ENCODE measurements at regions not wholly inside any gene's neighbourhood (a gene's known extent, or its start where the extent isn't known, plus 50 kb on each side); places are given as distances from the start of the nearest gene placed in this dataset.

DNA sequence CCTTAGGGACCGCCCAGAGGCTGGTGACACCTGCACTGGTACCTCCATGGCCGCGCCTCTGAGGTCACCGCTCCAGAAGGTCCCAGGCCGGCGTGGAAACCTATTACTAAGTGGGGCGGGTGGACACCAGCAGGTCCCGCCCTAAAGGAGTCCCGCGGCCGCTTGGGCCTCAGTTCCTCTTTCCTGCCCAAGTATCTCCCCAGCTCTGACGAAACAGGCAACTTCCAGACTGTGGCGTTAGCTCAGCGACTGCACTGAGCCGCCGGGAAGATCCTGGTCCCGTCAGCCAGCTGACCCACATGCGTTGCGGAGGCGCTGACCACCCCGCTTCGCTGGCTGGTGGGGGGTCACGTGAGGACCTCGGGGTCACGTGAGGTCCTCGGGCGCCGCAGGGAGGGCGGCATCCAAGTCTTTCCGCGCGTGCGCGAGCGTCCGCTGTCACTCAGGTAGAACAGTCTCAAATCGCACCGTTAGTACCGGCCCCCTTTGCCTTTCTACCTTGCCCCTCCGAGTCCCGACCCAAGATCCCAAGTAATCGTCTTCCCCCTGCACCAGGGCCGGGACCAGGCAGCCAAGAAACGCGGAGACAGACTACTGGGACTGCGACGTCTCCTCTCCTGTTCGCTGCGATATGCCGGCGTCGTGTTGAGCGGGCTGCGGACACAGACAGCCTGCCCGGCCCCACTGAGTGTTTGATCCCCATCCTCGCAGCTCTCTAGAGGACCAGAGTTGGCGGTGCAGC is 53.7 kb upstream of the KDM4C start (continued):
- TF ChIP-seq SALL1 (CRISPR knock-in tag; IDR thresholded peaks at IDR 0.05) (peak; percentile 74), TBX2 (CRISPR knock-in tag; IDR thresholded peaks at IDR 0.05; ENCODE audit: borderline replicate concordance) (peak; percentile 19; the same call in 1 of the 2 replicates), ZNF260 (CRISPR knock-in tag; IDR thresholded peaks at IDR 0.05; ENCODE audit: borderline replicate concordance, low read depth) (no peak), LCORL (IDR thresholded peaks at IDR 0.05) (no peak), LCORL (CRISPR knock-in tag; IDR thresholded peaks at IDR 0.05) (no peak), RFX1 (IDR thresholded peaks at IDR 0.05) (no peak), RXRB (CRISPR knock-in tag; IDR thresholded peaks at IDR 0.05; ENCODE audit: borderline replicate concordance) (peak; percentile 70; the same call in 1 of the 2 replicates), RORA (CRISPR knock-in tag; IDR thresholded peaks at IDR 0.05) (no peak), ZFP36 (IDR thresholded peaks at IDR 0.05; ENCODE audit: borderline replicate concordance, low read depth, low read length, partially characterized antibody) (no peak), TSC22D2 (CRISPR knock-in tag; IDR thresholded peaks at IDR 0.05; ENCODE audit: borderline replicate concordance) (peak; percentile 58; the same call in 1 of the 2 replicates), ATRX (CRISPR knock-in tag; IDR thresholded peaks at IDR 0.05; ENCODE audit: borderline replicate concordance) (no peak), MYC (CRISPR knock-in tag; IDR thresholded peaks at IDR 0.05; ENCODE audit: borderline replicate concordance) (peak; percentile 80; the same call in 1 of the 2 replicates), SNAPC2 (CRISPR knock-in tag; IDR thresholded peaks at IDR 0.05) (no peak), SRY (CRISPR knock-in tag; IDR thresholded peaks at IDR 0.05) (no peak), ZNF235 (CRISPR knock-in tag; IDR thresholded peaks at IDR 0.05; ENCODE audit: borderline replicate concordance) (no peak), FOXA3 (CRISPR knock-in tag; IDR thresholded peaks at IDR 0.05) (no peak), AGO2 (optimal IDR thresholded peaks at IDR 0.05; ENCODE audit: low read depth, low read length) (peak; percentile 37)
- TF ChIP-seq, protein P1, sequence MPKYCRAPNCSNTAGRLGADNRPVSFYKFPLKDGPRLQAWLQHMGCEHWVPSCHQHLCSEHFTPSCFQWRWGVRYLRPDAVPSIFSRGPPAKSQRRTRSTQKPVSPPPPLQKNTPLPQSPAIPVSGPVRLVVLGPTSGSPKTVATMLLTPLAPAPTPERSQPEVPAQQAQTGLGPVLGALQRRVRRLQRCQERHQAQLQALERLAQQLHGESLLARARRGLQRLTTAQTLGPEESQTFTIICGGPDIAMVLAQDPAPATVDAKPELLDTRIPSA (CRISPR knock-in tag; IDR thresholded peaks at IDR 0.05; ENCODE audit: borderline replicate concordance): no peak
- TF ChIP-seq, protein P2, sequence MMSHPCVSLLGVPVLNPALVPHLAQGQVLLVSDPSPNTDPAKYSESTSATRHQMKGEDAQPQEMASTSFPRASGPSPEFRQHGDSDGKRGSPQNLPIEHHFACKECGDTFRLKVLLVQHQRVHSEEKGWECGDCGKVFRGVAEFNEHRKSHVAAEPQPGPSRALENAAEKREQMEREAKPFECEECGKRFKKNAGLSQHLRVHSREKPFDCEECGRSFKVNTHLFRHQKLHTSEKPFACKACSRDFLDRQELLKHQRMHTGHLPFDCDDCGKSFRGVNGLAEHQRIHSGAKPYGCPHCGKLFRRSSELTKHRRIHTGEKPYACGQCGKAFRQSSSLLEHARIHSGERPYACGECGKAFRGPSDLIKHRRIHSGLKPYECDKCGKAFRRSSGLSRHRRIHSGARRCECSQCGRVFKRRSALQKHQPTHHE (CRISPR knock-in tag; IDR thresholded peaks at IDR 0.05; ENCODE audit: borderline replicate concordance): 0 out of 2 replicates have a peak, but pooled peaks have one; percentile 32
- TF ChIP-seq, protein P3, sequence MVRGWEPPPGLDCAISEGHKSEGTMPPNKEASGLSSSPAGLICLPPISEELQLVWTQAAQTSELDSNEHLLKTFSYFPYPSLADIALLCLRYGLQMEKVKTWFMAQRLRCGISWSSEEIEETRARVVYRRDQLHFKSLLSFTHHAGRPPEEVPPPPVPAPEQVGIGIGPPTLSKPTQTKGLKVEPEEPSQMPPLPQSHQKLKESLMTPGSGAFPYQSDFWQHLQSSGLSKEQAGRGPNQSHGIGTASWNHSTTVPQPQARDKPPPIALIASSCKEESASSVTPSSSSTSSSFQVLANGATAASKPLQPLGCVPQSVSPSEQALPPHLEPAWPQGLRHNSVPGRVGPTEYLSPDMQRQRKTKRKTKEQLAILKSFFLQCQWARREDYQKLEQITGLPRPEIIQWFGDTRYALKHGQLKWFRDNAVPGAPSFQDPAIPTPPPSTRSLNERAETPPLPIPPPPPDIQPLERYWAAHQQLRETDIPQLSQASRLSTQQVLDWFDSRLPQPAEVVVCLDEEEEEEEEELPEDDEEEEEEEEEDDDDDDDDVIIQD (CRISPR knock-in tag; IDR thresholded peaks at IDR 0.05; ENCODE audit: low read depth): no peak
- TF ChIP-seq, protein P4, sequence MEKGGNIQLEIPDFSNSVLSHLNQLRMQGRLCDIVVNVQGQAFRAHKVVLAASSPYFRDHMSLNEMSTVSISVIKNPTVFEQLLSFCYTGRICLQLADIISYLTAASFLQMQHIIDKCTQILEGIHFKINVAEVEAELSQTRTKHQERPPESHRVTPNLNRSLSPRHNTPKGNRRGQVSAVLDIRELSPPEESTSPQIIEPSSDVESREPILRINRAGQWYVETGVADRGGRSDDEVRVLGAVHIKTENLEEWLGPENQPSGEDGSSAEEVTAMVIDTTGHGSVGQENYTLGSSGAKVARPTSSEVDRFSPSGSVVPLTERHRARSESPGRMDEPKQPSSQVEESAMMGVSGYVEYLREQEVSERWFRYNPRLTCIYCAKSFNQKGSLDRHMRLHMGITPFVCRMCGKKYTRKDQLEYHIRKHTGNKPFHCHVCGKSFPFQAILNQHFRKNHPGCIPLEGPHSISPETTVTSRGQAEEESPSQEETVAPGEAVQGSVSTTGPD (CRISPR knock-in tag; IDR thresholded peaks at IDR 0.05): no peak
- TF ChIP-seq, protein P5, sequence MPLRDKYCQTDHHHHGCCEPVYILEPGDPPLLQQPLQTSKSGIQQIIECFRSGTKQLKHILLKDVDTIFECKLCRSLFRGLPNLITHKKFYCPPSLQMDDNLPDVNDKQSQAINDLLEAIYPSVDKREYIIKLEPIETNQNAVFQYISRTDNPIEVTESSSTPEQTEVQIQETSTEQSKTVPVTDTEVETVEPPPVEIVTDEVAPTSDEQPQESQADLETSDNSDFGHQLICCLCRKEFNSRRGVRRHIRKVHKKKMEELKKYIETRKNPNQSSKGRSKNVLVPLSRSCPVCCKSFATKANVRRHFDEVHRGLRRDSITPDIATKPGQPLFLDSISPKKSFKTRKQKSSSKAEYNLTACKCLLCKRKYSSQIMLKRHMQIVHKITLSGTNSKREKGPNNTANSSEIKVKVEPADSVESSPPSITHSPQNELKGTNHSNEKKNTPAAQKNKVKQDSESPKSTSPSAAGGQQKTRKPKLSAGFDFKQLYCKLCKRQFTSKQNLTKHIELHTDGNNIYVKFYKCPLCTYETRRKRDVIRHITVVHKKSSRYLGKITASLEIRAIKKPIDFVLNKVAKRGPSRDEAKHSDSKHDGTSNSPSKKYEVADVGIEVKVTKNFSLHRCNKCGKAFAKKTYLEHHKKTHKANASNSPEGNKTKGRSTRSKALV (CRISPR knock-in tag; IDR thresholded peaks at IDR 0.05): no peak
- TF ChIP-seq, protein P6, sequence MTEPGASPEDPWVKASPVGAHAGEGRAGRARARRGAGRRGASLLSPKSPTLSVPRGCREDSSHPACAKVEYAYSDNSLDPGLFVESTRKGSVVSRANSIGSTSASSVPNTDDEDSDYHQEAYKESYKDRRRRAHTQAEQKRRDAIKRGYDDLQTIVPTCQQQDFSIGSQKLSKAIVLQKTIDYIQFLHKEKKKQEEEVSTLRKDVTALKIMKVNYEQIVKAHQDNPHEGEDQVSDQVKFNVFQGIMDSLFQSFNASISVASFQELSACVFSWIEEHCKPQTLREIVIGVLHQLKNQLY (CRISPR knock-in tag; IDR thresholded peaks at IDR 0.05): no peak; the same call in 1 of the 2 replicates
